ENCODE measurements at regions not wholly inside any gene's neighbourhood (a gene's known extent, or its start where the extent isn't known, plus 50 kb on each side); places are given as distances from the start of the nearest gene placed in this dataset.

DNA sequence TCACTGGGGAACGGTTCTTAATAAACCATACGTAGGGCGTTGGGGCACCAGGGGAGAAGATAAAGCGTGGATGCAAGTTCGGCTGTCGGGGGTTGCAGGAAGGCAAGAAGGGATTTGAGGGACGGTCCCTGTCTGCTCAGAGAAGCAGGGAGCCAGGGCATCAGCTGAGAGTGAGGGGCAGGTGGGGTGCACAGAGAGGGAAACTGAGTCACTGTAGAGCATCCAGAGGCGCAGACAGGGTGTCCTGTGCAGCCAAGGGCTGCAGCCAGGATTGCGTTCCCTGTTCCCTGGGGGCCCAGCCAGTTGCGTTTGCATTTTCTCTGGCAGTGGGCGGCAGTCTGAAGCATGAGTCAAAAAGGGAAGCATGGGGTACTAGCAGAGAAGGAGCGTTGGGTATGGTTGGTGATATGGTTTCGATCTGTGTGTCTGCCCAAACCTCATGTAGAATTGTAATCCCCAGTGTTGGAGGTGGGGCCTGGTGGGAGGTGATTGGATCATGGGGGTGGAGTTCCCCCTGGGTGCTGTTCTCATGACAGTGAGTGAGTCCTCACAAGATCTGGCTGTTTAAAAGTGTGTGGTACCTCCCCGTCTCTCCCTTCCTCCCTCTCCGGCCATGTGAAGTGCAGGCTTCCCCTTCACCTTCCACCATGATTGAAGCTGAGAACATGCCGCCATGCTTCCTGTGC lies 202.9 kb downstream of the NDUFA10 start:
- TF ChIP-seq, protein P1, sequence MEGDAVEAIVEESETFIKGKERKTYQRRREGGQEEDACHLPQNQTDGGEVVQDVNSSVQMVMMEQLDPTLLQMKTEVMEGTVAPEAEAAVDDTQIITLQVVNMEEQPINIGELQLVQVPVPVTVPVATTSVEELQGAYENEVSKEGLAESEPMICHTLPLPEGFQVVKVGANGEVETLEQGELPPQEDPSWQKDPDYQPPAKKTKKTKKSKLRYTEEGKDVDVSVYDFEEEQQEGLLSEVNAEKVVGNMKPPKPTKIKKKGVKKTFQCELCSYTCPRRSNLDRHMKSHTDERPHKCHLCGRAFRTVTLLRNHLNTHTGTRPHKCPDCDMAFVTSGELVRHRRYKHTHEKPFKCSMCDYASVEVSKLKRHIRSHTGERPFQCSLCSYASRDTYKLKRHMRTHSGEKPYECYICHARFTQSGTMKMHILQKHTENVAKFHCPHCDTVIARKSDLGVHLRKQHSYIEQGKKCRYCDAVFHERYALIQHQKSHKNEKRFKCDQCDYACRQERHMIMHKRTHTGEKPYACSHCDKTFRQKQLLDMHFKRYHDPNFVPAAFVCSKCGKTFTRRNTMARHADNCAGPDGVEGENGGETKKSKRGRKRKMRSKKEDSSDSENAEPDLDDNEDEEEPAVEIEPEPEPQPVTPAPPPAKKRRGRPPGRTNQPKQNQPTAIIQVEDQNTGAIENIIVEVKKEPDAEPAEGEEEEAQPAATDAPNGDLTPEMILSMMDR (IDR thresholded peaks at IDR 0.05): no peak
- TF ChIP-seq ZFX (IDR thresholded peaks at IDR 0.05; ENCODE audit: borderline replicate concordance): no peak

Data from 22Rv1 (cell line).